ENCODE measurements at regions not wholly inside any gene's neighbourhood (a gene's known extent, or its start where the extent isn't known, plus 50 kb on each side); places are given as distances from the start of the nearest gene placed in this dataset.

- Histone ChIP-seq H3K27ac (ENCODE audit: low read depth, low read length, poor library complexity, severe bottlenecking) (no peak overlapping the region), H3K36me3 (ENCODE audit: insufficient read depth, low read length, poor library complexity, severe bottlenecking) (no peaks in the 10 kb centered on the region), H3K4me3 (ENCODE audit: low read depth, low read length, poor library complexity, severe bottlenecking) (no peak overlapping the region), H3K27me3 (replicated peaks; ENCODE audit: insufficient read depth, low read depth, low read length, poor library complexity) (no peaks in the 10 kb centered on the region), H3K4me1 (ENCODE audit: insufficient read depth, low read length, poor library complexity, severe bottlenecking) (no peaks in the 10 kb centered on the region), H3K9me3 (ENCODE audit: low read depth, low read length, poor library complexity, severe bottlenecking) (no peaks in the 10 kb centered on the region)
- DNase-seq (ENCODE audit: low spot score), result peak; percentile 21
- BruUV-seq (replicated peaks), result no TSS peak
- POLR2A ChIA-PET (ENCODE audit: low non-redundant PET), result interaction anchor here (0.6 kb wide), 1 partner anchor 26 kb away, joined by 3 read pairs; no protein-coding TSS in a partner anchor
- intact Hi-C loops (cut with micrococcal nuclease; ENCODE audit: unreplicated experiment), result no loop called here
- TF ChIP-seq EZH2 (IDR thresholded peaks at IDR 0.05; ENCODE audit: borderline replicate concordance, low read depth, low read length, poor library complexity, severe bottlenecking) (no peak), CTCF (conservative IDR thresholded peaks at IDR 0.05; ENCODE audit: low read depth, low read length) (no peak)
- CTCF ChIA-PET, result no interaction called here
Observed at GRCh38 chr3:193016437-193016901, 98.8 kb upstream of the MB21D2 start.

GRCh38 chr3:193021506-193022010 lies 103.9 kb upstream of the MB21D2 start:
- intact Hi-C loops (cut with micrococcal nuclease; ENCODE audit: unreplicated experiment), result no loop called here
- CTCF ChIA-PET, result no interaction called here

GRCh38 chr3:193023218-193023617 lies 105.6 kb upstream of the MB21D2 start:
- no TSS peak for BruUV-seq (replicated peaks)
- CTCF ChIA-PET, result no interaction called here
- intact Hi-C loops (cut with micrococcal nuclease; ENCODE audit: unreplicated experiment), result no loop called here
- Histone ChIP-seq H3K9me3 (ENCODE audit: low read depth, low read length, poor library complexity, severe bottlenecking) (no peaks in the 10 kb centered on the region), H3K4me1 (ENCODE audit: insufficient read depth, low read length, poor library complexity, severe bottlenecking) (no peaks in the 10 kb centered on the region), H3K4me3 (ENCODE audit: low read depth, low read length, poor library complexity, severe bottlenecking) (no peak overlapping the region), H3K27me3 (replicated peaks; ENCODE audit: insufficient read depth, low read depth, low read length, poor library complexity) (no peaks in the 10 kb centered on the region), H3K36me3 (ENCODE audit: insufficient read depth, low read length, poor library complexity, severe bottlenecking) (no peaks in the 10 kb centered on the region), H3K27ac (ENCODE audit: low read depth, low read length, poor library complexity, severe bottlenecking) (no peak overlapping the region)
- TF ChIP-seq CTCF (conservative IDR thresholded peaks at IDR 0.05; ENCODE audit: low read depth, low read length) (no peak), EZH2 (IDR thresholded peaks at IDR 0.05; ENCODE audit: borderline replicate concordance, low read depth, low read length, poor library complexity, severe bottlenecking) (no peak)
- DNase-seq (ENCODE audit: low spot score), result no peak
- POLR2A ChIA-PET (ENCODE audit: low non-redundant PET), result no interaction called here

More at GRCh38 chr3:193021506-193022010, 103.9 kb upstream of the MB21D2 start:
- DNase-seq (ENCODE audit: low spot score), result no peak
- H3K27me3 ChIP-seq (replicated peaks; ENCODE audit: insufficient read depth, low read depth, low read length, poor library complexity), result no peaks in the 10 kb centered on the region
- no TSS peak for BruUV-seq (replicated peaks)
- no peak overlapping the region for H3K27ac ChIP-seq (ENCODE audit: low read depth, low read length, poor library complexity, severe bottlenecking)
- H3K9me3 ChIP-seq (ENCODE audit: low read depth, low read length, poor library complexity, severe bottlenecking), result no peaks in the 10 kb centered on the region
- TF ChIP-seq EZH2 (IDR thresholded peaks at IDR 0.05; ENCODE audit: borderline replicate concordance, low read depth, low read length, poor library complexity, severe bottlenecking), result no peak
- H3K36me3 ChIP-seq (ENCODE audit: insufficient read depth, low read length, poor library complexity, severe bottlenecking), result no peaks in the 10 kb centered on the region
- no peaks in the 10 kb centered on the region for H3K4me1 ChIP-seq (ENCODE audit: insufficient read depth, low read length, poor library complexity, severe bottlenecking)
- no peak overlapping the region for H3K4me3 ChIP-seq (ENCODE audit: low read depth, low read length, poor library complexity, severe bottlenecking)
- POLR2A ChIA-PET (ENCODE audit: low non-redundant PET), result no interaction called here

- BruUV-seq (replicated peaks), result no TSS peak
- POLR2A ChIA-PET (ENCODE audit: low non-redundant PET), result no interaction called here
- Histone ChIP-seq H3K9me3 (ENCODE audit: low read depth, low read length, poor library complexity, severe bottlenecking) (no peaks in the 10 kb centered on the region), H3K4me1 (ENCODE audit: insufficient read depth, low read length, poor library complexity, severe bottlenecking) (no peaks in the 10 kb centered on the region), H3K4me3 (ENCODE audit: low read depth, low read length, poor library complexity, severe bottlenecking) (no peak overlapping the region), H3K36me3 (ENCODE audit: insufficient read depth, low read length, poor library complexity, severe bottlenecking) (no peaks in the 10 kb centered on the region), H3K27me3 (replicated peaks; ENCODE audit: insufficient read depth, low read depth, low read length, poor library complexity) (no peaks in the 10 kb centered on the region), H3K27ac (ENCODE audit: low read depth, low read length, poor library complexity, severe bottlenecking) (no peak overlapping the region)
- intact Hi-C loops (cut with micrococcal nuclease; ENCODE audit: unreplicated experiment), result no loop called here
- TF ChIP-seq CTCF (conservative IDR thresholded peaks at IDR 0.05; ENCODE audit: low read depth, low read length) (no peak), EZH2 (IDR thresholded peaks at IDR 0.05; ENCODE audit: borderline replicate concordance, low read depth, low read length, poor library complexity, severe bottlenecking) (no peak)
- CTCF ChIA-PET, result no interaction called here
- DNase-seq (ENCODE audit: low spot score), result no peak
Observed at GRCh38 chr3:193028258-193028657, 110.6 kb upstream of the MB21D2 start.

Measured in A673 (cell line).